ENCODE measurements at regions not wholly inside any gene's neighbourhood (a gene's known extent, or its start where the extent isn't known, plus 50 kb on each side); places are given as distances from the start of the nearest gene placed in this dataset.

DNA sequence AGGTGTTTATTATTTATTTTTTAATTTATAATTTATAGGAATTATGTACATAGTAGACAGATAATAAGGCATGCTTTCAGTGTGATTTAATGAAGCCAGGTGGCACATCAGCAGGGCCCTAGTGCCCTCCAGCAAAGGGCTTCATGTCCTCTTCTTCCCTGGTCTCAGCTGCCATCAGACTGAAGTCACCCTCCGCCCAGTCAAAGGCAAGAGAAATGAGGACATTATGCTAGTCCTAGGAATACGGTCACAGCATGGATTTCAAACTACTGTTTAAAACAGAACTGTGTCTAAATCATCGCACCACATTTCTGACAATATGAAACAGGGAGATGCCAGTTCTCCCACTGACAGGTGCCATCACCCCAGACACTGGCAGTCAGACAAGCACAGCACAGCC, 168.1 kb downstream of the SEC16B start:
- Histone ChIP-seq H3F3A (ENCODE audit: insufficient read depth) (no peaks in the 10 kb centered on the region), H3K4me3 (ENCODE audit: insufficient read depth, low read length, poor library complexity, severe bottlenecking) (no peak overlapping the region), H3K79me2 (ENCODE audit: insufficient read depth, low read length) (no peaks in the 10 kb centered on the region), H3K9ac (ENCODE audit: low read length) (no peak overlapping the region), H3K36me3 (ENCODE audit: low read length) (no peaks in the 10 kb centered on the region), H3K9me3 (ENCODE audit: insufficient read depth, low read length) (no peaks in the 10 kb centered on the region), H3K9me2 (replicated peaks; ENCODE audit: insufficient read depth, low read length) (no peaks in the 10 kb centered on the region), H3K4me2 (ENCODE audit: low read depth, low read length, poor library complexity, severe bottlenecking) (no peak overlapping the region), H3K27me3 (ENCODE audit: low read length) (no peaks in the 10 kb centered on the region), H4K20me1 (ENCODE audit: low read depth, low read length) (no peaks in the 10 kb centered on the region), H2AFZ (ENCODE audit: low read depth, low read length, severe bottlenecking) (no peak overlapping the region), H3K27ac (ENCODE audit: low read depth, low read length) (no peak overlapping the region)
- no peak for TF ChIP-seq EZH2phosphoT487 (conservative IDR thresholded peaks at IDR 0.05; ENCODE audit: low read length)
- TF ChIP-seq, protein P1, sequence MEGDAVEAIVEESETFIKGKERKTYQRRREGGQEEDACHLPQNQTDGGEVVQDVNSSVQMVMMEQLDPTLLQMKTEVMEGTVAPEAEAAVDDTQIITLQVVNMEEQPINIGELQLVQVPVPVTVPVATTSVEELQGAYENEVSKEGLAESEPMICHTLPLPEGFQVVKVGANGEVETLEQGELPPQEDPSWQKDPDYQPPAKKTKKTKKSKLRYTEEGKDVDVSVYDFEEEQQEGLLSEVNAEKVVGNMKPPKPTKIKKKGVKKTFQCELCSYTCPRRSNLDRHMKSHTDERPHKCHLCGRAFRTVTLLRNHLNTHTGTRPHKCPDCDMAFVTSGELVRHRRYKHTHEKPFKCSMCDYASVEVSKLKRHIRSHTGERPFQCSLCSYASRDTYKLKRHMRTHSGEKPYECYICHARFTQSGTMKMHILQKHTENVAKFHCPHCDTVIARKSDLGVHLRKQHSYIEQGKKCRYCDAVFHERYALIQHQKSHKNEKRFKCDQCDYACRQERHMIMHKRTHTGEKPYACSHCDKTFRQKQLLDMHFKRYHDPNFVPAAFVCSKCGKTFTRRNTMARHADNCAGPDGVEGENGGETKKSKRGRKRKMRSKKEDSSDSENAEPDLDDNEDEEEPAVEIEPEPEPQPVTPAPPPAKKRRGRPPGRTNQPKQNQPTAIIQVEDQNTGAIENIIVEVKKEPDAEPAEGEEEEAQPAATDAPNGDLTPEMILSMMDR (IDR thresholded peaks at IDR 0.05; ENCODE audit: insufficient read depth, low read length, poor library complexity, severe bottlenecking), result no peak

- TF ChIP-seq, protein P1 (IDR thresholded peaks at IDR 0.05; ENCODE audit: insufficient read depth, low read length, poor library complexity, severe bottlenecking), result no peak
- TF ChIP-seq EZH2phosphoT487 (conservative IDR thresholded peaks at IDR 0.05; ENCODE audit: low read length), result no peak
Observed at GRCh38 chr1:177800400-177801088, 169.3 kb downstream of the SEC16B start.

GRCh38 chr1:177799746-177800145, 170.1 kb downstream of the SEC16B start:
- TF ChIP-seq, protein P1 (IDR thresholded peaks at IDR 0.05; ENCODE audit: insufficient read depth, low read length, poor library complexity, severe bottlenecking), result no peak
- TF ChIP-seq EZH2phosphoT487 (conservative IDR thresholded peaks at IDR 0.05; ENCODE audit: low read length), result no peak
- no peak overlapping the region for H2AFZ ChIP-seq (ENCODE audit: low read depth, low read length, severe bottlenecking)
- no peak overlapping the region for H3K9ac ChIP-seq (ENCODE audit: low read length)
- H3K9me3 ChIP-seq (ENCODE audit: insufficient read depth, low read length), result no peaks in the 10 kb centered on the region
- H3K79me2 ChIP-seq (ENCODE audit: insufficient read depth, low read length), result no peaks in the 10 kb centered on the region
- no peak overlapping the region for H3K4me3 ChIP-seq (ENCODE audit: insufficient read depth, low read length, poor library complexity, severe bottlenecking)
- no peaks in the 10 kb centered on the region for H4K20me1 ChIP-seq (ENCODE audit: low read depth, low read length)
- no peak overlapping the region for H3K4me2 ChIP-seq (ENCODE audit: low read depth, low read length, poor library complexity, severe bottlenecking)
- H3F3A ChIP-seq (ENCODE audit: insufficient read depth), result no peaks in the 10 kb centered on the region
- no peaks in the 10 kb centered on the region for H3K36me3 ChIP-seq (ENCODE audit: low read length)
- H3K27me3 ChIP-seq (ENCODE audit: low read length), result peaks cover 3% of the 10 kb centered on the region; the same call in 1 of the 2 replicates
- H3K27ac ChIP-seq (ENCODE audit: low read depth, low read length), result no peak overlapping the region
- no peaks in the 10 kb centered on the region for H3K9me2 ChIP-seq (replicated peaks; ENCODE audit: insufficient read depth, low read length)

More at GRCh38 chr1:177800400-177801088, 169.3 kb downstream of the SEC16B start:
- H4K20me1 ChIP-seq (ENCODE audit: low read depth, low read length), result no peaks in the 10 kb centered on the region
- no peaks in the 10 kb centered on the region for H3K27me3 ChIP-seq (ENCODE audit: low read length)
- no peaks in the 10 kb centered on the region for H3K9me2 ChIP-seq (replicated peaks; ENCODE audit: insufficient read depth, low read length)
- H3F3A ChIP-seq (ENCODE audit: insufficient read depth), result no peaks in the 10 kb centered on the region
- H3K4me2 ChIP-seq (ENCODE audit: low read depth, low read length, poor library complexity, severe bottlenecking), result no peak overlapping the region
- H2AFZ ChIP-seq (ENCODE audit: low read depth, low read length, severe bottlenecking), result no peak overlapping the region
- no peak overlapping the region for H3K4me3 ChIP-seq (ENCODE audit: insufficient read depth, low read length, poor library complexity, severe bottlenecking)
- no peaks in the 10 kb centered on the region for H3K79me2 ChIP-seq (ENCODE audit: insufficient read depth, low read length)
- H3K9ac ChIP-seq (ENCODE audit: low read length), result no peak overlapping the region
- H3K36me3 ChIP-seq (ENCODE audit: low read length), result no peaks in the 10 kb centered on the region
- no peaks in the 10 kb centered on the region for H3K9me3 ChIP-seq (ENCODE audit: insufficient read depth, low read length)
- H3K27ac ChIP-seq (ENCODE audit: low read depth, low read length), result no peak overlapping the region

Data from SU-DHL-6 (cell line).